ENCODE measurements at regions not wholly inside any gene's neighbourhood (a gene's known extent, or its start where the extent isn't known, plus 50 kb on each side); places are given as distances from the start of the nearest gene placed in this dataset.
"Not testable (repeated sequence)": the region's sequence is repeated elsewhere in the genome, so short reads cannot be mapped to it uniquely, and the experiment has no call there.

DNA sequence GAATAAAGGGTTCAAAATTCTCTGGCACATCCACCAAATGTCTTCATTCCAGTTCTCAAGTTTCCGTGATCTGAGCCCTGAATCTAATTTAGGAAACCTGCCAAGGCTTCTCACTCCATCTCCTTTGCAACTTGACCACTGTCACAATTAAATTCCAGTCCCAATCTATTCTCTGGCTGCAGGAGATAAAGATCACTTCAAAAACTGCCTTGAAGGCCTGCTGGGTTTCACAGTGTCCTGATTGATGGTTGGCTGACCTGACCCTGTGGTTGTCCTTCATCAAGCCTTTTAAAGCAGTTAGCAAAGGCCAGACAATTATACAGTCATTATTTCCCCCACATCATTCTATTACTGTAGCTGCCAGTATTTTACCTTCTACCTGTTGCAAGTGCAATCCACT, 60.3 kb upstream of the DNAJC10 start:
- Histone ChIP-seq H3K23ac (ENCODE audit: low read depth, low read length, poor library complexity) (no peak overlapping the region), H3K4ac (ENCODE audit: low read length) (no peak overlapping the region), H3K36me3 (replicated peaks in 1 of 2; ENCODE audit: control insufficient read depth in 2 of 2, insufficient read depth in 2 of 2, low read length in 2 of 2) (no peaks in the 10 kb centered on the region), H2BK12ac (ENCODE audit: low read length) (no peak overlapping the region), H3K14ac (ENCODE audit: low read length) (no peak overlapping the region), H3K18ac (ENCODE audit: low read length) (no peak overlapping the region), H2BK15ac (ENCODE audit: low read length) (no peak overlapping the region), H4K91ac (ENCODE audit: low read depth, low read length, poor library complexity) (no peak overlapping the region), H3K9ac (ENCODE audit: low read depth, low read length, poor library complexity) (no peak overlapping the region), H3K4me2 (ENCODE audit: insufficient read depth, low read length, poor library complexity, severe bottlenecking) (no peak overlapping the region), H3K79me1 (ENCODE audit: low read depth, low read length) (no peaks in the 10 kb centered on the region), H2AK5ac (ENCODE audit: low read depth, low read length) (no peak overlapping the region), H3K27me3 (ENCODE audit: control insufficient read depth in 3 of 3, insufficient read depth in 3 of 3, low read depth in 1 of 3, low read length in 3 of 3) (no peaks in the 10 kb centered on the region), H3K27ac (replicated peaks; ENCODE audit: low read length) (no peak overlapping the region), H3K4me3 (ENCODE audit: low read length in 2 of 2) (no peak overlapping the region), H2BK5ac (ENCODE audit: low read length) (no peak overlapping the region), H3K9me3 (replicated peaks in 1 of 2; ENCODE audit: control insufficient read depth in 2 of 2, insufficient read depth in 1 of 2, low read depth in 1 of 2, low read length in 2 of 2) (no peaks in the 10 kb centered on the region), H4K8ac (ENCODE audit: low read depth, low read length) (no peak overlapping the region), H3K4me1 (ENCODE audit: control insufficient read depth in 2 of 2, insufficient read depth in 1 of 2, low read depth in 1 of 2, low read length in 2 of 2) (peaks cover 1 to 5% of the 10 kb centered on the region in 2 donors), H2BK120ac (ENCODE audit: low read depth, low read length) (no peak overlapping the region), H2AFZ (ENCODE audit: low read length) (peak overlapping the region; percentile 26)
- WGBS, 2 donors (ENCODE audit: extremely low coverage in 2 of 2, insufficient read length in 2 of 2, insufficient replicate concordance in 1 of 2): no CpG with 5 or more reads among the region's 1 CpG
- DNase-seq (ENCODE audit: low spot score): no peak

- Histone ChIP-seq H2BK120ac (ENCODE audit: low read depth, low read length) (no peak overlapping the region), H2BK5ac (ENCODE audit: low read length) (no peak overlapping the region), H3K14ac (ENCODE audit: low read length) (no peak overlapping the region), H3K27ac (replicated peaks; ENCODE audit: low read length) (no peak overlapping the region), H3K4me1 (ENCODE audit: control insufficient read depth in 2 of 2, insufficient read depth in 1 of 2, low read depth in 1 of 2, low read length in 2 of 2) (no peaks in the 10 kb centered on the region), H2AFZ (ENCODE audit: low read length) (no peak overlapping the region), H3K36me3 (replicated peaks in 1 of 2; ENCODE audit: control insufficient read depth in 2 of 2, insufficient read depth in 2 of 2, low read length in 2 of 2) (no peaks in the 10 kb centered on the region), H2AK5ac (ENCODE audit: low read depth, low read length) (no peak overlapping the region), H4K8ac (ENCODE audit: low read depth, low read length) (no peak overlapping the region), H3K4me3 (ENCODE audit: low read length in 2 of 2) (no peak overlapping the region), H3K23ac (ENCODE audit: low read depth, low read length, poor library complexity) (no peak overlapping the region), H3K18ac (ENCODE audit: low read length) (no peak overlapping the region), H3K9me3 (replicated peaks in 1 of 2; ENCODE audit: control insufficient read depth in 2 of 2, insufficient read depth in 1 of 2, low read depth in 1 of 2, low read length in 2 of 2) (no peaks in the 10 kb centered on the region), H2BK15ac (ENCODE audit: low read length) (no peak overlapping the region), H3K79me1 (ENCODE audit: low read depth, low read length) (no peaks in the 10 kb centered on the region), H3K9ac (ENCODE audit: low read depth, low read length, poor library complexity) (no peak overlapping the region), H3K27me3 (ENCODE audit: control insufficient read depth in 3 of 3, insufficient read depth in 3 of 3, low read depth in 1 of 3, low read length in 3 of 3) (no peaks in the 10 kb centered on the region), H2BK12ac (ENCODE audit: low read length) (no peak overlapping the region), H4K91ac (ENCODE audit: low read depth, low read length, poor library complexity) (no peak overlapping the region), H3K4me2 (ENCODE audit: insufficient read depth, low read length, poor library complexity, severe bottlenecking) (no peak overlapping the region), H3K4ac (ENCODE audit: low read length) (no peak overlapping the region)
- no peak for DNase-seq (ENCODE audit: low spot score)
- no CpG with 5 or more reads among the region's 1 CpG for WGBS, 2 donors (ENCODE audit: extremely low coverage in 2 of 2, insufficient read length in 2 of 2, insufficient replicate concordance in 1 of 2)
Observed at GRCh38 chr2:182664212-182664611, 51.8 kb upstream of the DNAJC10 start.

GRCh38 chr2:182665500-182665899, 50.6 kb upstream of the DNAJC10 start:
- no CpG with 5 or more reads among the region's 3 CpGs for WGBS, 2 donors (ENCODE audit: extremely low coverage in 2 of 2, insufficient read length in 2 of 2, insufficient replicate concordance in 1 of 2)
- not testable (repeated sequence) for H3K27me3 ChIP-seq (ENCODE audit: control insufficient read depth in 3 of 3, insufficient read depth in 3 of 3, low read depth in 1 of 3, low read length in 3 of 3); H3K23ac ChIP-seq (ENCODE audit: low read depth, low read length, poor library complexity); H4K8ac ChIP-seq (ENCODE audit: low read depth, low read length); H3K4ac ChIP-seq (ENCODE audit: low read length); H4K91ac ChIP-seq (ENCODE audit: low read depth, low read length, poor library complexity); H2BK5ac ChIP-seq (ENCODE audit: low read length); H3K4me3 ChIP-seq (ENCODE audit: low read length in 2 of 2); H2AFZ ChIP-seq (ENCODE audit: low read length); H2BK12ac ChIP-seq (ENCODE audit: low read length); H2AK5ac ChIP-seq (ENCODE audit: low read depth, low read length); H2BK120ac ChIP-seq (ENCODE audit: low read depth, low read length); DNase-seq (ENCODE audit: low spot score); H2BK15ac ChIP-seq (ENCODE audit: low read length); H3K36me3 ChIP-seq (replicated peaks in 1 of 2; ENCODE audit: control insufficient read depth in 2 of 2, insufficient read depth in 2 of 2, low read length in 2 of 2); H3K9me3 ChIP-seq (replicated peaks in 1 of 2; ENCODE audit: control insufficient read depth in 2 of 2, insufficient read depth in 1 of 2, low read depth in 1 of 2, low read length in 2 of 2); H3K4me2 ChIP-seq (ENCODE audit: insufficient read depth, low read length, poor library complexity, severe bottlenecking); H3K79me1 ChIP-seq (ENCODE audit: low read depth, low read length); H3K27ac ChIP-seq (replicated peaks; ENCODE audit: low read length); H3K4me1 ChIP-seq (ENCODE audit: control insufficient read depth in 2 of 2, insufficient read depth in 1 of 2, low read depth in 1 of 2, low read length in 2 of 2); H3K18ac ChIP-seq (ENCODE audit: low read length); H3K14ac ChIP-seq (ENCODE audit: low read length); H3K9ac ChIP-seq (ENCODE audit: low read depth, low read length, poor library complexity)

All from neuronal stem cell (in vitro differentiated cells).